ENCODE measurements at regions not wholly inside any gene's neighbourhood (a gene's known extent, or its start where the extent isn't known, plus 50 kb on each side); places are given as distances from the start of the nearest gene placed in this dataset.

- TF ChIP-seq, protein P1, sequence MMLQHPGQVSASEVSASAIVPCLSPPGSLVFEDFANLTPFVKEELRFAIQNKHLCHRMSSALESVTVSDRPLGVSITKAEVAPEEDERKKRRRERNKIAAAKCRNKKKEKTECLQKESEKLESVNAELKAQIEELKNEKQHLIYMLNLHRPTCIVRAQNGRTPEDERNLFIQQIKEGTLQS (IDR thresholded peaks at IDR 0.05): peak; percentile 93
- TF ChIP-seq, protein P1 (CRISPR knock-in tag; conservative IDR thresholded peaks at IDR 0.05): peak; percentile 75; the same call in 1 of the 2 replicates
- TF ChIP-seq MIER1 (IDR thresholded peaks at IDR 0.05; ENCODE audit: low read depth): no peak
- TF ChIP-seq HNRNPH1 (optimal IDR thresholded peaks at IDR 0.05; ENCODE audit: low read depth, low read length): no peak
- TF ChIP-seq ZFX (CRISPR knock-in tag; IDR thresholded peaks at IDR 0.05): 0 out of 2 replicates have a peak, but pooled peaks have one; percentile 31
- TF ChIP-seq SMAD1 (IDR thresholded peaks at IDR 0.05; ENCODE audit: low read depth, low read length, partially characterized antibody): no peak
- no peak for TF ChIP-seq ZNF253 (CRISPR knock-in tag; conservative IDR thresholded peaks at IDR 0.05)
- TF ChIP-seq, protein P2, sequence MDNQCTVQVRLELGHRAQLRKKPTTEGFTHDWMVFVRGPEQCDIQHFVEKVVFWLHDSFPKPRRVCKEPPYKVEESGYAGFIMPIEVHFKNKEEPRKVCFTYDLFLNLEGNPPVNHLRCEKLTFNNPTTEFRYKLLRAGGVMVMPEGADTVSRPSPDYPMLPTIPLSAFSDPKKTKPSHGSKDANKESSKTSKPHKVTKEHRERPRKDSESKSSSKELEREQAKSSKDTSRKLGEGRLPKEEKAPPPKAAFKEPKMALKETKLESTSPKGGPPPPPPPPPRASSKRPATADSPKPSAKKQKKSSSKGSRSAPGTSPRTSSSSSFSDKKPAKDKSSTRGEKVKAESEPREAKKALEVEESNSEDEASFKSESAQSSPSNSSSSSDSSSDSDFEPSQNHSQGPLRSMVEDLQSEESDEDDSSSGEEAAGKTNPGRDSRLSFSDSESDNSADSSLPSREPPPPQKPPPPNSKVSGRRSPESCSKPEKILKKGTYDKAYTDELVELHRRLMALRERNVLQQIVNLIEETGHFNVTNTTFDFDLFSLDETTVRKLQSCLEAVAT (IDR thresholded peaks at IDR 0.05): peak in 1 of 2 experiments; percentile 98; a peak in 2 of 4 replicates
- TF ChIP-seq BRCA1 (IDR thresholded peaks at IDR 0.05): no peak
- TF ChIP-seq BRCA1 (CRISPR knock-in tag; IDR thresholded peaks at IDR 0.05): no peak
- TF ChIP-seq SIX5 (IDR thresholded peaks at IDR 0.05; ENCODE audit: borderline replicate concordance in 1 of 2, insufficient read depth in 1 of 2, low read depth in 1 of 2, low read length in 2 of 2): no peak
- TF ChIP-seq, protein P3, sequence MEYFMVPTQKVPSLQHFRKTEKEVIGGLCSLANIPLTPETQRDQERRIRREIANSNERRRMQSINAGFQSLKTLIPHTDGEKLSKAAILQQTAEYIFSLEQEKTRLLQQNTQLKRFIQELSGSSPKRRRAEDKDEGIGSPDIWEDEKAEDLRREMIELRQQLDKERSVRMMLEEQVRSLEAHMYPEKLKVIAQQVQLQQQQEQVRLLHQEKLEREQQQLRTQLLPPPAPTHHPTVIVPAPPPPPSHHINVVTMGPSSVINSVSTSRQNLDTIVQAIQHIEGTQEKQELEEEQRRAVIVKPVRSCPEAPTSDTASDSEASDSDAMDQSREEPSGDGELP (CRISPR knock-in tag; IDR thresholded peaks at IDR 0.05; ENCODE audit: borderline replicate concordance): peak; percentile 22; the same call in 1 of the 2 replicates
- no peak for TF ChIP-seq SIN3B (IDR thresholded peaks at IDR 0.05; ENCODE audit: low read depth)
- TF ChIP-seq FOXJ2 (tag; IDR thresholded peaks at IDR 0.05): peak; percentile 52; the same call in 1 of the 2 replicates
- TF ChIP-seq, protein P4, sequence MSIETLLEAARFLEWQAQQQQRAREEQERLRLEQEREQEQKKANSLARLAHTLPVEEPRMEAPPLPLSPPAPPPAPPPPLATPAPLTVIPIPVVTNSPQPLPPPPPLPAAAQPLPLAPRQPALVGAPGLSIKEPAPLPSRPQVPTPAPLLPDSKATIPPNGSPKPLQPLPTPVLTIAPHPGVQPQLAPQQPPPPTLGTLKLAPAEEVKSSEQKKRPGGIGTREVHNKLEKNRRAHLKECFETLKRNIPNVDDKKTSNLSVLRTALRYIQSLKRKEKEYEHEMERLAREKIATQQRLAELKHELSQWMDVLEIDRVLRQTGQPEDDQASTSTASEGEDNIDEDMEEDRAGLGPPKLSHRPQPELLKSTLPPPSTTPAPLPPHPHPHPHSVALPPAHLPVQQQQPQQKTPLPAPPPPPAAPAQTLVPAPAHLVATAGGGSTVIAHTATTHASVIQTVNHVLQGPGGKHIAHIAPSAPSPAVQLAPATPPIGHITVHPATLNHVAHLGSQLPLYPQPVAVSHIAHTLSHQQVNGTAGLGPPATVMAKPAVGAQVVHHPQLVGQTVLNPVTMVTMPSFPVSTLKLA (conservative IDR thresholded peaks at IDR 0.05): peak; percentile 53 to 89; a peak in 3 of 4 replicates
- TF ChIP-seq DNMT1 (IDR thresholded peaks at IDR 0.05): no peak
- TF ChIP-seq SIRT6 (IDR thresholded peaks at IDR 0.05; ENCODE audit: low read depth, low read length): no peak
- TF ChIP-seq, protein P5, sequence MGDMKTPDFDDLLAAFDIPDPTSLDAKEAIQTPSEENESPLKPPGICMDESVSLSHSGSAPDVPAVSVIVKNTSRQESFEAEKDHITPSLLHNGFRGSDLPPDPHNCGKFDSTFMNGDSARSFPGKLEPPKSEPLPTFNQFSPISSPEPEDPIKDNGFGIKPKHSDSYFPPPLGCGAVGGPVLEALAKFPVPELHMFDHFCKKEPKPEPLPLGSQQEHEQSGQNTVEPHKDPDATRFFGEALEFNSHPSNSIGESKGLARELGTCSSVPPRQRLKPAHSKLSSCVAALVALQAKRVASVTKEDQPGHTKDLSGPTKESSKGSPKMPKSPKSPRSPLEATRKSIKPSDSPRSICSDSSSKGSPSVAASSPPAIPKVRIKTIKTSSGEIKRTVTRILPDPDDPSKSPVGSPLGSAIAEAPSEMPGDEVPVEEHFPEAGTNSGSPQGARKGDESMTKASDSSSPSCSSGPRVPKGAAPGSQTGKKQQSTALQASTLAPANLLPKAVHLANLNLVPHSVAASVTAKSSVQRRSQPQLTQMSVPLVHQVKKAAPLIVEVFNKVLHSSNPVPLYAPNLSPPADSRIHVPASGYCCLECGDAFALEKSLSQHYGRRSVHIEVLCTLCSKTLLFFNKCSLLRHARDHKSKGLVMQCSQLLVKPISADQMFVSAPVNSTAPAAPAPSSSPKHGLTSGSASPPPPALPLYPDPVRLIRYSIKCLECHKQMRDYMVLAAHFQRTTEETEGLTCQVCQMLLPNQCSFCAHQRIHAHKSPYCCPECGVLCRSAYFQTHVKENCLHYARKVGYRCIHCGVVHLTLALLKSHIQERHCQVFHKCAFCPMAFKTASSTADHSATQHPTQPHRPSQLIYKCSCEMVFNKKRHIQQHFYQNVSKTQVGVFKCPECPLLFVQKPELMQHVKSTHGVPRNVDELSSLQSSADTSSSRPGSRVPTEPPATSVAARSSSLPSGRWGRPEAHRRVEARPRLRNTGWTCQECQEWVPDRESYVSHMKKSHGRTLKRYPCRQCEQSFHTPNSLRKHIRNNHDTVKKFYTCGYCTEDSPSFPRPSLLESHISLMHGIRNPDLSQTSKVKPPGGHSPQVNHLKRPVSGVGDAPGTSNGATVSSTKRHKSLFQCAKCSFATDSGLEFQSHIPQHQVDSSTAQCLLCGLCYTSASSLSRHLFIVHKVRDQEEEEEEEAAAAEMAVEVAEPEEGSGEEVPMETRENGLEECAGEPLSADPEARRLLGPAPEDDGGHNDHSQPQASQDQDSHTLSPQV (IDR thresholded peaks at IDR 0.05): peak; percentile 99
- TF ChIP-seq RFX5 (IDR thresholded peaks at IDR 0.05; ENCODE audit: low read depth, low read length): no peak
Measured at GRCh38 chr5:68423154-68423811, 207.7 kb downstream of the PIK3R1 start (continued).

Data from K562 (cell line).